HepG2 (cell line): ENCODE measurements at regions not wholly inside any gene's neighbourhood (a gene's known extent, or its start where the extent isn't known, plus 50 kb on each side); places are given as distances from the start of the nearest gene placed in this dataset.

Experiments
- ATAC-seq: fragments of 200-7000 bp; cut with Tn5 transposase; 3 replicates; pipeline ENCODE4 v1.9.1; 2020; ENCODE audit warnings: mild to moderate bottlenecking, moderate library complexity
- BruUV-seq: library from RNA; stranded (reverse); fragments of 400-500 nt; replicated peaks from 2 replicates; lab custom pipeline; 2021; lab: Mats Ljungman, UMichigan
- CTCF ChIA-PET: fragments of 300-600 bp; formaldehyde crosslinking; extraction: SDS; loops from one replicate; lab custom pipeline; 2021; ENCODE audit warnings: low total read pairs, inconsistent platforms, low intra/inter-chr PET ratio; lab: Yijun Ruan, JAX
- POLR2A ChIA-PET: fragments of 350-600 bp; sonication (Branson Sonifier 250); formaldehyde crosslinking; loops from one replicate; lab custom pipeline; 2020; ENCODE audit warnings: antibody characterized with exemption, inconsistent platforms; lab: Yijun Ruan, JAX
- DNase-seq: peaks from one replicate; pipeline ENCODE4 v3.0.0-alpha.2; 2015; ENCODE audit warnings: low spot score
- FAIRE-seq: peaks from 3 replicates; lab custom pipeline; 2011; peaks lifted over from hg19 to GRCh38; lab: Jason Lieb, UNC
- H2AFZ ChIP-seq: one replicate; pipeline ENCODE4 v1.6.1; 2011; ENCODE audit warnings: low read length, inconsistent platforms
- H3K27ac ChIP-seq: fragments of 300-600 bp; 3 replicates; pipeline ENCODE4 v1.8.0; 2011; ENCODE audit warnings: mixed run types, mild to moderate bottlenecking, mixed read lengths, low read length, inconsistent platforms; ENCODE audit not compliant: insufficient read depth; ENCODE audit errors: extremely low read length
- H3K27me3 ChIP-seq, 2 experiments: fragments of 200-600 bp in 1 of 2; 2 replicates in 1 of 2; 3 replicates in 1 of 2; pipeline versions ENCODE4 v1.6.0 to v1.8.0; 2011; ENCODE audit warnings: low read length in 2 of 2, mild to moderate bottlenecking in 2 of 2, moderate library complexity in 2 of 2, inconsistent platforms in 1 of 2; ENCODE audit not compliant: insufficient read depth in 2 of 2, control insufficient read depth in 1 of 2
- H3K36me3 ChIP-seq, 2 experiments: fragments of 200-600 bp in 1 of 2; replicated peaks in 1 of 2; 2 replicates in 1 of 2; 3 replicates in 1 of 2; pipeline versions ENCODE4 v1.5.1 to v1.8.0; 2011; ENCODE audit warnings: low read length in 2 of 2, inconsistent platforms in 1 of 2; ENCODE audit not compliant: insufficient read depth in 2 of 2, control insufficient read depth in 1 of 2
- H3K4me1 ChIP-seq: 2 replicates; pipeline ENCODE4 v1.5.1; 2012; ENCODE audit warnings: low read length, inconsistent platforms; ENCODE audit not compliant: insufficient read depth
- H3K4me2 ChIP-seq: 2 replicates; pipeline ENCODE4 v1.6.0; 2011; ENCODE audit warnings: low read depth, low read length, inconsistent platforms
- H3K4me3 ChIP-seq, 3 experiments: fragments of 200-600 bp in 1 of 3; sonication (generic), shearing (Covaris generic) in 1 of 3; replicated peaks in 1 of 3; 2 replicates each; pipeline ENCODE4 v1.5.1; 2011 to 2016; ENCODE audit warnings: low read length in 3 of 3, inconsistent platforms in 2 of 3, low read depth in 2 of 3, mild to moderate bottlenecking in 2 of 3, control low read depth in 1 of 3, mixed read lengths in 1 of 3; ENCODE audit not compliant: insufficient read depth in 1 of 3
- H3K79me2 ChIP-seq: one replicate; pipeline ENCODE4 v1.6.1; 2011; ENCODE audit warnings: low read length, inconsistent platforms; ENCODE audit not compliant: insufficient read depth
- H3K9ac ChIP-seq: 2 replicates; pipeline ENCODE4 v1.6.0; 2011; ENCODE audit warnings: mild to moderate bottlenecking, low read depth, low read length, inconsistent platforms; ENCODE audit not compliant: insufficient read depth
- H3K9me3 ChIP-seq: 2 replicates; pipeline ENCODE4 v1.5.1; 2012; ENCODE audit warnings: mild to moderate bottlenecking, low read length
- H4K20me1 ChIP-seq: 2 replicates; pipeline ENCODE4 v1.6.0; 2011; ENCODE audit warnings: inconsistent platforms, mild to moderate bottlenecking, low read length, moderate library complexity; ENCODE audit not compliant: insufficient read depth
- AGO1 ChIP-seq: fragments of 200-400 bp; formaldehyde crosslinking; IDR thresholded peaks from 2 replicates; pipeline ENCODE4 v1.6.1; 2017; ENCODE audit warnings: mild to moderate bottlenecking, low read depth, low read length, moderate library complexity; ENCODE audit not compliant: poor library complexity, severe bottlenecking
- AGO2 ChIP-seq: fragments of 200-400 bp; formaldehyde crosslinking; optimal IDR thresholded peaks from 2 replicates; pipeline ENCODE3; 2017; ENCODE audit warnings: mild to moderate bottlenecking, low read depth, low read length, moderate library complexity
- KDM5B ChIP-seq: sonication (generic); formaldehyde crosslinking; IDR thresholded peaks from 2 replicates; pipeline ENCODE4 v1.4.0; 2020; ENCODE audit warnings: missing genetic modification reagents, mild to moderate bottlenecking, borderline replicate concordance
- PITX1 ChIP-seq: sonication (generic); formaldehyde crosslinking; IDR thresholded peaks from 2 replicates; pipeline ENCODE4 v1.5.1; 2020; ENCODE audit warnings: mild to moderate bottlenecking, missing genetic modification reagents
- PPARG ChIP-seq: conservative IDR thresholded peaks from 2 replicates; pipeline ENCODE4 v1.6.1; 2016; ENCODE audit warnings: missing biosample characterization, missing genetic modification reagents
- SOX6 ChIP-seq, 2 experiments: fragments of 450-650 bp in 1 of 2; sonication (generic) in 1 of 2; formaldehyde crosslinking in 1 of 2; IDR thresholded peaks; 2 replicates each; pipeline versions ENCODE4 v1.4.0 to v1.6.1; 2017 to 2020; ENCODE audit warnings: antibody characterized with exemption in 1 of 2, mild to moderate bottlenecking in 1 of 2, missing genetic modification reagents in 1 of 2
- ZNF235 ChIP-seq: sonication (generic); formaldehyde crosslinking; IDR thresholded peaks from 2 replicates; pipeline ENCODE4 v1.8.1; 2023; ENCODE audit warnings: mild to moderate bottlenecking, missing genetic modification reagents, borderline replicate concordance
- ZNF569 ChIP-seq: sonication (generic); formaldehyde crosslinking; IDR thresholded peaks from 2 replicates; pipeline ENCODE4 v1.5.0; 2020; ENCODE audit warnings: mild to moderate bottlenecking, missing genetic modification reagents, moderate library complexity, borderline replicate concordance
- ZSCAN30 ChIP-seq: sonication (generic); formaldehyde crosslinking; IDR thresholded peaks from 2 replicates; pipeline ENCODE4 v1.5.0; 2020; ENCODE audit warnings: mild to moderate bottlenecking, missing genetic modification reagents
- WGBS: methylation state at CpG from one replicate; pipeline ENCODE4 v1.1.6; 2017; ENCODE audit warnings: low lambda C conversion rate; 5-methylcytosine and 5-hydroxymethylcytosine counted together
- in situ Hi-C: cut with HindIII; loops from 2 replicates; pipeline ENCODE4 v1.10.0; 2017; ENCODE audit warnings: low pct_unique_long_range_greater_than_20kb; ENCODE audit not compliant: extremely low pct_ligation_motif_present
- intact Hi-C: fragments of 100-400 bp; cut with micrococcal nuclease; formaldehyde crosslinking; loops from one replicate; pipeline ENCODE4 v1.10.0; 2022; ENCODE audit not compliant: unreplicated experiment
- TF ChIP-seq, protein P1 (sequence below): sonication (generic); formaldehyde crosslinking; IDR thresholded peaks from 2 replicates; pipeline ENCODE4 v1.8.0; 2022; ENCODE audit warnings: mild to moderate bottlenecking, missing genetic modification reagents; ENCODE audit not compliant: insufficient replicate concordance
- TF ChIP-seq, protein P2 (sequence below): sonication (generic); formaldehyde crosslinking; IDR thresholded peaks from 2 replicates; pipeline ENCODE4 v1.4.0; 2020; ENCODE audit warnings: missing genetic modification reagents
- TF ChIP-seq, protein P3 (sequence below): sonication (generic); formaldehyde crosslinking; IDR thresholded peaks from 2 replicates; pipeline ENCODE4 v1.8.0; 2022; ENCODE audit warnings: mild to moderate bottlenecking, missing genetic modification reagents, moderate library complexity
- TF ChIP-seq, protein P4 (sequence below): sonication (generic); formaldehyde crosslinking; IDR thresholded peaks from 2 replicates; pipeline ENCODE4 v1.5.0; 2020; ENCODE audit warnings: mild to moderate bottlenecking, missing genetic modification reagents, moderate library complexity

DNA sequence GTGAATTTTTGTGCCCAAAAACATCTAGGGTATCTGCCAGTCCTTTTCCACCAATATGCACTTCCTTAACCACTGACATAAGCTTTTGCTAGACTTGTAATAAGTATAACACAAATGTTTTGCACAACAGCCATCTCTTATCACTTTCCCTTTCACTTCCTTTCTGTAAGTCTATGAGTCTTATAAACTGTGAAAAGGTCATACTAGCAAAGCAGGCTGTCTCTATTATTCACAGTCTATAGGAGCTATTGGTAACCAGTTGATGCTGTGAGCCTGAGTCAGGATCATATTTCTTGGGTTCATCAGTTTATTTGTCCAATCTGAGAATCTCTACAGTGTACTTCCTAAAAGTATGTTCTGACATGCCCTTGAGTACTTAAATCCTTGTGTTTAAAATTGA is 172.6 kb downstream of the CHRM3 start:
- Histone ChIP-seq H3K36me3 (no peaks in the 10 kb centered on the region), H3K27ac (no peak overlapping the region)
- POLR2A ChIA-PET: no interaction called here
- no peak for TF ChIP-seq PITX1
- no peak for TF ChIP-seq KDM5B (CRISPR knock-in tag)
- no peak for TF ChIP-seq AGO2
- no peak for TF ChIP-seq ZNF235 (CRISPR knock-in tag)
- TF ChIP-seq ZSCAN30 (CRISPR knock-in tag): no peak
- no peak for TF ChIP-seq ZNF569 (CRISPR knock-in tag)
- TF ChIP-seq PPARG (CRISPR knock-in tag): no peak
- no peak for TF ChIP-seq AGO1
- TF ChIP-seq, all 625 proteins: peak for 0
- Histone ChIP-seq H3K4me1 (no peaks in the 10 kb centered on the region), H4K20me1 (no peaks in the 10 kb centered on the region), H2AFZ (no peak overlapping the region), H3K27me3 (no peaks in the 10 kb centered on the region), H3K79me2 (no peaks in the 10 kb centered on the region), H3K4me3 (no peak overlapping the region), H3K9ac (no peak overlapping the region), H3K4me2 (no peak overlapping the region), H3K9me3 (peaks cover 54% of the 10 kb centered on the region)
- in situ Hi-C loops (no loop called here), intact Hi-C loops (no loop called here)
- no peak for FAIRE-seq
- BruUV-seq: no TSS peak
- DNase-seq: no peak
- ATAC-seq: no peak
- CTCF ChIA-PET: no interaction called here

DNA sequence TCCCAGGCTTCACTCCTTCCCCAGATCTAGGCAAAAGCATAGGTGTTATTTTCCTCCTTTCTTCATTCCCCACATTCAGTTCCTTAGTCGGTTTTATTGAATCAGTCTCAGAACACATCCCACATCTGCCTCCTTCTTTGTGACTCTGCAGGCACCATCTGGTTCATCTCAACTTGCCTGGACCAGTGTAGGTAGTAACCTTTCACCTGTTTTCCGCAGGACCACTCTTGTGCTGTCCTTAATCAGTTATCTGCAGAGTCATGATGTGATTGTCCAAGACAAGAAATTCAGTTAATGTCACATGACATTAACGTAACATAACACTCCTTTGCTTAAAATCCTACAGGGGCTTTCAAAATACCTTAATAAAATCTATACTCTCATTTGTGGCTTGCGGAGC is 174.6 kb downstream of the CHRM3 start:
- no peaks in the 10 kb centered on the region for H3K36me3 ChIP-seq
- DNase-seq: no peak
- H3K9me3 ChIP-seq: peaks cover 55% of the 10 kb centered on the region
- CTCF ChIA-PET: no interaction called here
- FAIRE-seq: no peak
- ATAC-seq: no peak
- intact Hi-C loops (no loop called here), in situ Hi-C loops (no loop called here)
- no peaks in the 10 kb centered on the region for H3K79me2 ChIP-seq
- POLR2A ChIA-PET: no interaction called here
- H3K27me3 ChIP-seq: no peaks in the 10 kb centered on the region; a peak in 1 of 5 replicates
- 21% methylated on average over 4 of the region's 4 CpGs for WGBS
- no peaks in the 10 kb centered on the region for H4K20me1 ChIP-seq
- H3K4me2 ChIP-seq: no peak overlapping the region
- no peak overlapping the region for H3K4me3 ChIP-seq
- H2AFZ ChIP-seq: no peak overlapping the region
- H3K27ac ChIP-seq: no peak overlapping the region
- no TSS peak for BruUV-seq
- H3K9ac ChIP-seq: no peak overlapping the region
- no peaks in the 10 kb centered on the region for H3K4me1 ChIP-seq
- TF ChIP-seq, protein P1, sequence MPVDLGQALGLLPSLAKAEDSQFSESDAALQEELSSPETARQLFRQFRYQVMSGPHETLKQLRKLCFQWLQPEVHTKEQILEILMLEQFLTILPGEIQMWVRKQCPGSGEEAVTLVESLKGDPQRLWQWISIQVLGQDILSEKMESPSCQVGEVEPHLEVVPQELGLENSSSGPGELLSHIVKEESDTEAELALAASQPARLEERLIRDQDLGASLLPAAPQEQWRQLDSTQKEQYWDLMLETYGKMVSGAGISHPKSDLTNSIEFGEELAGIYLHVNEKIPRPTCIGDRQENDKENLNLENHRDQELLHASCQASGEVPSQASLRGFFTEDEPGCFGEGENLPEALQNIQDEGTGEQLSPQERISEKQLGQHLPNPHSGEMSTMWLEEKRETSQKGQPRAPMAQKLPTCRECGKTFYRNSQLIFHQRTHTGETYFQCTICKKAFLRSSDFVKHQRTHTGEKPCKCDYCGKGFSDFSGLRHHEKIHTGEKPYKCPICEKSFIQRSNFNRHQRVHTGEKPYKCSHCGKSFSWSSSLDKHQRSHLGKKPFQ (CRISPR knock-in tag): no peak
- TF ChIP-seq, protein P2, sequence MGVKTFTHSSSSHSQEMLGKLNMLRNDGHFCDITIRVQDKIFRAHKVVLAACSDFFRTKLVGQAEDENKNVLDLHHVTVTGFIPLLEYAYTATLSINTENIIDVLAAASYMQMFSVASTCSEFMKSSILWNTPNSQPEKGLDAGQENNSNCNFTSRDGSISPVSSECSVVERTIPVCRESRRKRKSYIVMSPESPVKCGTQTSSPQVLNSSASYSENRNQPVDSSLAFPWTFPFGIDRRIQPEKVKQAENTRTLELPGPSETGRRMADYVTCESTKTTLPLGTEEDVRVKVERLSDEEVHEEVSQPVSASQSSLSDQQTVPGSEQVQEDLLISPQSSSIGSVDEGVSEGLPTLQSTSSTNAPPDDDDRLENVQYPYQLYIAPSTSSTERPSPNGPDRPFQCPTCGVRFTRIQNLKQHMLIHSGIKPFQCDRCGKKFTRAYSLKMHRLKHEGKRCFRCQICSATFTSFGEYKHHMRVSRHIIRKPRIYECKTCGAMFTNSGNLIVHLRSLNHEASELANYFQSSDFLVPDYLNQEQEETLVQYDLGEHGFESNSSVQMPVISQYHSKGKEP: no peak
- TF ChIP-seq SOX6 (IDR thresholded peaks at IDR 0.05): no peak
- no peak for TF ChIP-seq SOX6 (CRISPR knock-in tag; IDR thresholded peaks at IDR 0.05)
- TF ChIP-seq, protein P3, sequence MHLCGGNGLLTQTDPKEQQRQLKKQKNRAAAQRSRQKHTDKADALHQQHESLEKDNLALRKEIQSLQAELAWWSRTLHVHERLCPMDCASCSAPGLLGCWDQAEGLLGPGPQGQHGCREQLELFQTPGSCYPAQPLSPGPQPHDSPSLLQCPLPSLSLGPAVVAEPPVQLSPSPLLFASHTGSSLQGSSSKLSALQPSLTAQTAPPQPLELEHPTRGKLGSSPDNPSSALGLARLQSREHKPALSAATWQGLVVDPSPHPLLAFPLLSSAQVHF: no peak
- TF ChIP-seq, protein P4, sequence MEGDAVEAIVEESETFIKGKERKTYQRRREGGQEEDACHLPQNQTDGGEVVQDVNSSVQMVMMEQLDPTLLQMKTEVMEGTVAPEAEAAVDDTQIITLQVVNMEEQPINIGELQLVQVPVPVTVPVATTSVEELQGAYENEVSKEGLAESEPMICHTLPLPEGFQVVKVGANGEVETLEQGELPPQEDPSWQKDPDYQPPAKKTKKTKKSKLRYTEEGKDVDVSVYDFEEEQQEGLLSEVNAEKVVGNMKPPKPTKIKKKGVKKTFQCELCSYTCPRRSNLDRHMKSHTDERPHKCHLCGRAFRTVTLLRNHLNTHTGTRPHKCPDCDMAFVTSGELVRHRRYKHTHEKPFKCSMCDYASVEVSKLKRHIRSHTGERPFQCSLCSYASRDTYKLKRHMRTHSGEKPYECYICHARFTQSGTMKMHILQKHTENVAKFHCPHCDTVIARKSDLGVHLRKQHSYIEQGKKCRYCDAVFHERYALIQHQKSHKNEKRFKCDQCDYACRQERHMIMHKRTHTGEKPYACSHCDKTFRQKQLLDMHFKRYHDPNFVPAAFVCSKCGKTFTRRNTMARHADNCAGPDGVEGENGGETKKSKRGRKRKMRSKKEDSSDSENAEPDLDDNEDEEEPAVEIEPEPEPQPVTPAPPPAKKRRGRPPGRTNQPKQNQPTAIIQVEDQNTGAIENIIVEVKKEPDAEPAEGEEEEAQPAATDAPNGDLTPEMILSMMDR: no peak
